Breast epithelium (tissue), 4 donors: ENCODE measurements at regions not wholly inside any gene's neighbourhood (a gene's known extent, or its start where the extent isn't known, plus 50 kb on each side); places are given as distances from the start of the nearest gene placed in this dataset.

ENCODE experiments used
- DNase-seq, 2 donors: peaks; one replicate each; pipeline ENCODE4 v3.0.0-alpha.2; 2019; ENCODE audit warnings: low spot score in 2 of 2
- H3K27ac ChIP-seq, 2 donors: fragments of 200-600 bp; sonication (generic) in 1 of 2; one replicate each; pipeline ENCODE4 v1.5.1; 2016 to 2019; ENCODE audit warnings: mild to moderate bottlenecking in 1 of 2
- H3K27me3 ChIP-seq, 2 donors: fragments of 200-600 bp; sonication (generic) in 1 of 2; one replicate each; pipeline versions ENCODE4 v1.5.1 to v1.6.0; 2017 to 2019; ENCODE audit warnings: control low read depth in 1 of 2, mild to moderate bottlenecking in 1 of 2
- H3K36me3 ChIP-seq: fragments of 200-600 bp; one replicate; pipeline ENCODE4 v1.5.1; 2019
- H3K4me1 ChIP-seq, 2 donors: fragments of 200-600 bp; sonication (generic); one replicate each; pipeline ENCODE4 v1.5.1; 2016 to 2019; ENCODE audit warnings: control low read depth in 1 of 2
- H3K4me3 ChIP-seq, 3 donors: fragments of 200-600 bp; sonication (generic); 1 replicate in 2 of 3; 2 replicates in 1 of 3; pipeline ENCODE4 v1.5.1; 2016 to 2019; ENCODE audit warnings: mild to moderate bottlenecking in 3 of 3, moderate library complexity in 2 of 3
- H3K9me3 ChIP-seq, 2 donors: fragments of 200-600 bp; sonication (generic) in 1 of 2; one replicate each; pipeline ENCODE4 v1.5.1; 2016 to 2019; ENCODE audit warnings: control low read depth in 1 of 2
- POLR2A ChIP-seq: fragments of 450-650 bp; IDR thresholded peaks from one replicate; pipeline ENCODE4 v1.6.1; 2016; ENCODE audit warnings: antibody characterized with exemption, mild to moderate bottlenecking, moderate library complexity
- POLR2AphosphoS5 ChIP-seq, 3 donors: sonication (generic); formaldehyde crosslinking; IDR thresholded peaks; one replicate each; pipeline ENCODE4 v1.6.1; 2017; ENCODE audit warnings: antibody characterized with exemption in 3 of 3
- intact Hi-C: fragments of 100-400 bp; cut with DNase I; formaldehyde crosslinking; loops from one replicate; pipeline ENCODE4 v1.15.1; 2023; ENCODE audit warnings: low total_unique reads
- TF ChIP-seq, protein P1 (sequence below), 3 donors: fragments of 450-650 bp; IDR thresholded peaks; one replicate each; pipeline ENCODE4 v1.5.1; 2016 to 2017; ENCODE audit warnings: antibody characterized with exemption in 3 of 3, mild to moderate bottlenecking in 3 of 3, moderate library complexity in 3 of 3

DNA sequence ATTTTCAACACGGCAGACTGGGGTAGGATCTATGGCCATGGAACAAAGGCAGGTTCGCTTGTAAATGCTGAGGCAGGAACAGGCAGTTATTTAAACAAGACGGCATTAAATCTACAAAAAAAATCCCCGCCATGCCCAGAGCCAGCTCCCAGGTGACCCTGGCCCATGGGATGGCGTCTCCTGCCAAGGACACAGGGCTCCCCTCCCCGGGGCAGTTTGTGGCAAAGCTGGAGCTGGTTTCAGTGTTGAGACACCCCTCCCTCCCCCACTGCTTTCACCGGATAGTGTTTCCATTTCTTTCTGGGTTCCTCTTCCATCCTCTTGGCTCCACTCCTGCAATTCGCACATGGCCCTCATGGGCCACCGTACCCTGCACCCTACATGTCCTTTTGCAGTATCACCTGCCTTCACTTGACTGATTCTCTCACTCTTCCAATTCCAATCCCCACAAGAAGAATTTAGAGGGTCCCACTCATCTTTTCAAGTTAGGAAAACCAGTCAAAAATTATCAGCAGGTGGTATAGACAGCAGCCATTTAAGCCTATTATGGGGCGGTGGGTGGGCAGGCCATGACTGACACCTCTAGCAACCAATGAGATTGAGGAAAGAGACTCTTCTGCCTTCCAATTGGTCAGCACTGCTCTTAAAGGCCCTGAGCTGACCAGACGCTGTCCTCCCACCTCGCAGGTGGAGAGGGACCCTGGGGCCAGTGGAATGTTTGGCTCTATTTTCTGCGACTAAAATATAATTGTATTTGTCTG, 52.0 kb downstream of the OLIG1 start:
- no peaks in the 10 kb centered on the region for H3K4me1 ChIP-seq
- peak overlapping the region in 1 of 3 donors; percentile 19 for H3K4me3 ChIP-seq
- intact Hi-C loops, result no loop called here
- TF ChIP-seq POLR2A (no peak), POLR2AphosphoS5 (IDR thresholded peaks at IDR 0.05) (no peak)
- TF ChIP-seq, protein P1, sequence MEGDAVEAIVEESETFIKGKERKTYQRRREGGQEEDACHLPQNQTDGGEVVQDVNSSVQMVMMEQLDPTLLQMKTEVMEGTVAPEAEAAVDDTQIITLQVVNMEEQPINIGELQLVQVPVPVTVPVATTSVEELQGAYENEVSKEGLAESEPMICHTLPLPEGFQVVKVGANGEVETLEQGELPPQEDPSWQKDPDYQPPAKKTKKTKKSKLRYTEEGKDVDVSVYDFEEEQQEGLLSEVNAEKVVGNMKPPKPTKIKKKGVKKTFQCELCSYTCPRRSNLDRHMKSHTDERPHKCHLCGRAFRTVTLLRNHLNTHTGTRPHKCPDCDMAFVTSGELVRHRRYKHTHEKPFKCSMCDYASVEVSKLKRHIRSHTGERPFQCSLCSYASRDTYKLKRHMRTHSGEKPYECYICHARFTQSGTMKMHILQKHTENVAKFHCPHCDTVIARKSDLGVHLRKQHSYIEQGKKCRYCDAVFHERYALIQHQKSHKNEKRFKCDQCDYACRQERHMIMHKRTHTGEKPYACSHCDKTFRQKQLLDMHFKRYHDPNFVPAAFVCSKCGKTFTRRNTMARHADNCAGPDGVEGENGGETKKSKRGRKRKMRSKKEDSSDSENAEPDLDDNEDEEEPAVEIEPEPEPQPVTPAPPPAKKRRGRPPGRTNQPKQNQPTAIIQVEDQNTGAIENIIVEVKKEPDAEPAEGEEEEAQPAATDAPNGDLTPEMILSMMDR (IDR thresholded peaks at IDR 0.05), result no peak
- H3K36me3 ChIP-seq, result no peaks in the 10 kb centered on the region
- peaks cover 3 to 8% of the 10 kb centered on the region in 2 donors for H3K27me3 ChIP-seq
- peak overlapping the region; percentile 66 to 68 for H3K27ac ChIP-seq
- DNase-seq, result peak; percentile 25 to 47
- no peaks in the 10 kb centered on the region for H3K9me3 ChIP-seq

DNA sequence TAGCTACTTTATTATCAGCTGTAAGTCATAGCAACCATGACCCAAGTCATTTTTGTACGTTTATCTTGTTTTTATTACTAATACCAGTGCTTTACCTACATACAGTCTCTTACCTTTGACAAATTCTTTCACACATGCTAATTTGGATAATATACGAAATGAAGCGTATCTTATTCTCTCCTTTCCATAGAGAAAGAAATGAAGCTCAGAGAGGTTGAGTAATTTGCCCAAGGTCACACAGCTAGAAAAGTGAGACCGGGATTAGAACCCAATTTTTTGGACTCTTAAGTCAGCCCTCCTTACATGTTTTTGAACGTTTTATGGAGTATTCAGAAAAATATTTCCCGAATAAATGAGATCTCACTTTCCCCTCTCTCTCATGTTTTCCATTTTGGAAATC, 52.6 kb downstream of the OLIG1 start:
- intact Hi-C loops, result no loop called here
- no peaks in the 10 kb centered on the region for H3K4me1 ChIP-seq
- peak overlapping the region in 1 of 2 donors; percentile 68 for H3K27ac ChIP-seq
- H3K27me3 ChIP-seq, result peaks cover 3 to 8% of the 10 kb centered on the region in 2 donors
- H3K4me3 ChIP-seq, result no peak overlapping the region
- no peak for TF ChIP-seq POLR2AphosphoS5 (IDR thresholded peaks at IDR 0.05)
- no peak for TF ChIP-seq POLR2A
- TF ChIP-seq, protein P1 (IDR thresholded peaks at IDR 0.05), result no peak
- DNase-seq, result no peak
- H3K9me3 ChIP-seq, result no peaks in the 10 kb centered on the region
- H3K36me3 ChIP-seq, result no peaks in the 10 kb centered on the region

DNA sequence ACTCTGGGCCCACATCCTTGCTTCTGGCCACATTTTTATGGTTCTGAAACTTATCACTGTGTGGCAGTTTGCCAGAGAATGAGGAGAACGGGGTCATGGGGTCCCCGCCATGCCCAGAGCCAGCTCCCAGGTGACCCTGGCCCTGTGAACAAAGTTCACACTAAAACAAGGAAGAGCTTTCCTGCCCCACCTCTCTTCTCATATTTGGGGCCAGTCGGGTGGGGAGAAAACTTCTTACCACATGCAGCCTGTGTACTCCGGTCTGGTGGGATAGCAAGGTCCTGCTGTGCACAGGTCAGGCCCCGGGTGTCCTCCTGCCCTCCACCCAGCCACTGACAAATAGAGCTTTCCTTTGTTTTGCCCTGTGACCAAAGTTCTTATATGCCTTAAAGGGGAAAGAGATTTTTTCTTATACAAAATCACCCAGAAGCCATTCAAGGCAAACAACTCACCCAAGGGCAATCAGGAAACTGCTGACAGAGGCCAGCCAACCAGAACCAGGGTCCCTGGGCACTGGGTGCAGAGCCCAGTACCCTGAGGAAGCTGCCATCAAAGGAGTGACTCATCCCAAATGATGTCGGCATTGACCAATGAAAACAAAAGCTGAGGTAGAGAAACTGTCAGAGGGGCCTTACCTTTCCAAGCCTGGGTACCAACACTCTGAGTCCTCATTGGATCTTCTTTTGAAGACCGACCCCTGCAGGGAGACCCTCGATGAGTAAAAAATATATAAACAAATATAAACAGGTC, 53.6 kb downstream of the OLIG1 start:
- no peak overlapping the region for H3K27ac ChIP-seq
- no peak for DNase-seq

DNA sequence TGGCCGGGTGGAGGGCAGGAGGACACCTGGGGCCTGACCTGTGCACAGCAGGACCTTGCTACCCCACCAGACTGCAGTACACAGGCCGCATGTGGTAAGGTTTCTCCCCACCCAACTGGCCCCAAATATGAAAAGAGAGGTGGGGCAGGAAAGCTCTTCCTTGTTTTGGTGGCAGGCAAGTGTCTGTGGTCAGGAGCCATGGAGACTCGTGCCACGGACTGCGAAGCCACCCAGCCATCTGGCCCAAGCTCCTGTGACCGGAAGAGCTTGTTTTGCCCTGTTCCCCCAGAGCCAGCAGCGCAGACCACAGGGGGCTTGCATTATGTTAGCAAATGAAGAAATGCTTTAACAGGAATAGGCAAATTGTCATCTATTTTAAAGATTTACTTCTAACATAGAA, 54.9 kb downstream of the OLIG1 start:
- no peak overlapping the region for H3K27ac ChIP-seq
- no peak overlapping the region for H3K4me3 ChIP-seq
- no peak for DNase-seq
- TF ChIP-seq POLR2AphosphoS5 (IDR thresholded peaks at IDR 0.05) (no peak), POLR2A (no peak)
- TF ChIP-seq, protein P1 (IDR thresholded peaks at IDR 0.05), result no peak
- H3K4me1 ChIP-seq, result no peaks in the 10 kb centered on the region
- no peaks in the 10 kb centered on the region for H3K9me3 ChIP-seq
- H3K36me3 ChIP-seq, result no peaks in the 10 kb centered on the region
- H3K27me3 ChIP-seq, result peaks cover 3 to 21% of the 10 kb centered on the region in 2 donors
- intact Hi-C loops, result no loop called here

More for the DNA sequence above, 53.6 kb downstream of the OLIG1 start:
- no peaks in the 10 kb centered on the region for H3K4me1 ChIP-seq
- no peaks in the 10 kb centered on the region for H3K9me3 ChIP-seq
- intact Hi-C loops, result no loop called here
- H3K27me3 ChIP-seq, result peaks cover 3 to 18% of the 10 kb centered on the region in 2 donors
- TF ChIP-seq, protein P1 (IDR thresholded peaks at IDR 0.05), result no peak
- H3K36me3 ChIP-seq, result no peaks in the 10 kb centered on the region
- H3K4me3 ChIP-seq, result no peak overlapping the region

DNA sequence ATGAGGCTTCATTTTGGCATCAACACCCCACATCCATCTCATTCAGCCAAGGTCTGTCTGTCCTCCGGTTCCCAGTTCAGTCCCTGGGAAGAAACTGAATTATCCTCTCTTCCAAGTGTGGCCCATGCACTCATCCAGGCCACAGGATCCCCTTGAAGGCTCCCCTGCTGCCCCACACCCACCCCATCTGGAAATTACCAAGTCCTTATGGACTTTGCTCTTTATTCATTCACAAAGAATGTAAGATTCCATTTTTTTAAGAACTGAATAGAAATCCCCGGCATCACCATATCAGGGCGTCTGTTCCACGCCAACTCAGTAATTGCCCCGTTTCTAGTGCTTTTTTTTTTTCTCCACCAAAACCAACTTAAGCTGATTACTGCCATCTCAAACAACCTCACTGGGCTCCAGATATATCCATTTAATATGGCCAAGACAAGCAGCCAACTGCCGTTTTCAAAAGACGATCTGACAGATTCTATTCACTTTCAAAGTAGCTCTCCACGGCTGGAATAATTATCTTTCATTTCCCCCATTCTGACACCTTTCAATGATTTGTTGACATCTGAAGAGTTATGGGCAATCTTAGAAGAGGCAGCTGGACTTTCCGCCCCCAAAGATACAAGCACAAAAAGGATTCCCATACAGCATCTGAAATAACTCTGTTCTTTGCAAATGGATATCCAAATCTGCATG, 55.9 kb downstream of the OLIG1 start:
- intact Hi-C loops, result no loop called here
- Histone ChIP-seq H3K4me3 (no peak overlapping the region), H3K4me1 (no peaks in the 10 kb centered on the region), H3K27me3 (peaks cover 3 to 24% of the 10 kb centered on the region in 2 donors), H3K36me3 (no peaks in the 10 kb centered on the region), H3K9me3 (no peaks in the 10 kb centered on the region), H3K27ac (no peak overlapping the region)
- DNase-seq, result no peak
- TF ChIP-seq, protein P1 (IDR thresholded peaks at IDR 0.05), result no peak
- TF ChIP-seq POLR2AphosphoS5 (IDR thresholded peaks at IDR 0.05), result no peak
- no peak for TF ChIP-seq POLR2A
